GM19467 (cell line): ENCODE measurements at regions not wholly inside any gene's neighbourhood (a gene's known extent, or its start where the extent isn't known, plus 50 kb on each side); places are given as distances from the start of the nearest gene placed in this dataset.

Source experiments
- ATAC-seq: cut with Tn5 transposase; IDR thresholded peaks from one replicate; pipeline ENCODE4 v1.9.1; 2021; ENCODE audit warnings: mild to moderate bottlenecking, moderate library complexity; ENCODE audit not compliant: unreplicated experiment

GRCh38 chr6:147621263-147621662 lies 112.8 kb downstream of the SAMD5 start:
- ATAC-seq = no peak

- ATAC-seq = no peak
Measured at GRCh38 chr6:147621961-147622360, 113.5 kb downstream of the SAMD5 start.

- no peak for ATAC-seq
Measured at GRCh38 chr6:147624946-147625515, 116.5 kb downstream of the SAMD5 start.

GRCh38 chr6:147625946-147626345 lies 117.5 kb downstream of the SAMD5 start:
- no peak for ATAC-seq

GRCh38 chr6:147627411-147627810 lies 118.9 kb downstream of the SAMD5 start:
- no peak for ATAC-seq

- no peak for ATAC-seq
Measured at GRCh38 chr6:147633191-147633590, 124.7 kb downstream of the SAMD5 start.

GRCh38 chr6:147637620-147638195 lies 129.2 kb downstream of the SAMD5 start:
- ATAC-seq = no peak

- ATAC-seq = no peak
Measured at GRCh38 chr6:147639279-147639678, 130.8 kb downstream of the SAMD5 start.

GRCh38 chr6:147640606-147641005 lies 132.1 kb downstream of the SAMD5 start:
- ATAC-seq = no peak

- no peak for ATAC-seq
Measured at GRCh38 chr6:147641511-147641910, 133.0 kb downstream of the SAMD5 start.

- ATAC-seq = no peak
Measured at GRCh38 chr6:147642458-147642857, 134.0 kb downstream of the SAMD5 start.

- ATAC-seq = no peak
Measured at GRCh38 chr6:147643341-147644200, 135.1 kb downstream of the SAMD5 start.

GRCh38 chr6:147648916-147649315 lies 140.4 kb downstream of the SAMD5 start:
- ATAC-seq = no peak

- no peak for ATAC-seq
Measured at GRCh38 chr6:147651249-147652063, 143.0 kb downstream of the SAMD5 start.

- no peak for ATAC-seq
Measured at GRCh38 chr6:147653631-147654030, 145.1 kb downstream of the SAMD5 start.

- ATAC-seq = no peak
Measured at GRCh38 chr6:147654103-147654845, 145.8 kb downstream of the SAMD5 start.

GRCh38 chr6:147660334-147661311 lies 152.1 kb downstream of the SAMD5 start:
- ATAC-seq = no peak

- no peak for ATAC-seq
Measured at GRCh38 chr6:147662646-147663045, 154.2 kb downstream of the SAMD5 start.

GRCh38 chr6:147664092-147664491 lies 155.6 kb downstream of the SAMD5 start:
- ATAC-seq = no peak
